Ramos (cell line): ENCODE measurements at regions not wholly inside any gene's neighbourhood (a gene's known extent, or its start where the extent isn't known, plus 50 kb on each side); places are given as distances from the start of the nearest gene placed in this dataset.
"Not testable (repeated sequence)": the region's sequence is repeated elsewhere in the genome, so short reads cannot be mapped to it uniquely, and the experiment has no call there.

Experiments
- in situ Hi-C: fragments of 300-500 bp; cut with MboI; formaldehyde crosslinking; loops from one replicate; pipeline ENCODE4 v1.14.3; 2022; ENCODE audit warnings: low sequenced_read_pairs; ENCODE audit not compliant: unreplicated experiment

DNA sequence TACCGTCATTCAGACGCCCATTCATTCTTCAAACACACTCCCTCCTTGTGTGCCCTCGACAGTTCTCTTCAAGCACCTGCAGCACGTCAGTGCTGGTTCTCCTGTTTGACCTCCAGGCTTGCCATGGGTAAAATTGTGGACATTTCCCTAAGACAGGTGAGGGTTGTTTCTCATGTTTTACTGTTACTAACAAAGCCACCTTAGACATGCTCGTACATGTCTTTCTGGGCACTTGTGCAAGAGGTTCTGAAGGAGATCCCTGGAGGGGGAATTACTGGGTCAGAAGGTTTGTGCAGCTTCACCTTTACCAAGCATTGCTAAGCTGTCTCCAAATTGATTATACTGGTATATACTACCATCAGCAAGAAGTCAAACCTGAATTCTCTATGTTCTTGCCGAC, 189.7 kb upstream of the TMEM45B start:
- in situ Hi-C loops, result no loop called here

DNA sequence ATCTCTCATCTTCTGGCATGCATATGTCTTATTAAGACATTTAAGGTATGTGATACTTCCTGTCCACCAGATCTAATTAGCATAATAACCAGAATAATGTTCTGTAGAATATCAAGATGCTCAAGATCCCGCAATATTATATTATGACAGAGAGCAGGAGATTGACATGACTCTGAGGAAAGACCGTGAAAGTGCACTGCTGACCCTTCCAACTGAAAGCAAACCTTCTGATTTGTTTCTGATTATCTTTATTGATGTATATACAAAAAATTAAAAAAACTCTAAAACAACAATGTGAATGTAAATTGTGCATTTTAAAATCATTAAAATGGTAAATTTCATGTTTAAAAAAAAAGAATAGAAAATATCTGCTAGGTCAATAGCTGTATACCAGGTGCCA, 184.4 kb upstream of the TMEM45B start:
- in situ Hi-C loops, result no loop called here

DNA sequence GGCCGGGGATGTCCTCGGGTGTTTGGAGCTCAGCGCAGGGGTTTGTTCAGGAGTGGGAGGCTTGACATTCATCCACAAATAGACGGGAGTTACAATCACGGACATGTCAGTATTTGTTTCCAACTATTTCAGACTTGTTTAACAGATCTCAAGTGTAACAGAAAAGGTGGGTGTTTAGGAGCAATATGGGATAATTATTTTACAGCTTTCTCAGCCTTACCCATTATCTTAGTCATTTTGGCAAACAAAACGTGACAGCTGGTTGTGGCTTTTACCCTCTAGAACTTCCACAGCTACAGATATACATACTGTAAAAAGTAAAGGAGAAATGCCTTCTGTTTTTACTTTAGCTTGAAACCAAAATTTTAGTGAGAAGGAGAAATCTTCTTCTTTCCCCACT, 178.7 kb upstream of the TMEM45B start:
- in situ Hi-C loops, result no loop called here

DNA sequence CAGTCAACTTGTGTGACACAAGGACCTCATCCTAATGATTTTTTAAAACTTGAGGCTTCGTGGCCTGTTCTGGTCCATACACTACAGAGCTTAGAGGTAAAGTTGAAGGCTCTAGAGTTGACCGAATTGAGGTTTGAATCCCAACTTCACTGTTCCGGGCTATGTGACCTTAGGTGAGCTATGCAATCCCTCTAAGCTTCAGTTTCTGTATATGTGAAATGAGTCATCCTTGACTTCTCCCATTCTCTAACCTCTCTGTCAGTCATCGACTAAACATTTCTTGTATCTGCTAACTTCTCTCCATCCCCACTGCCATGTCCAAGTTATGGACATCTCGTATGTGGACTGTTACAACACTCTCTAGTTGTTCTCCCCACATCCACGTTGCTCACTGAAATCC, 178.2 kb upstream of the TMEM45B start:
- in situ Hi-C loops, result no loop called here

DNA sequence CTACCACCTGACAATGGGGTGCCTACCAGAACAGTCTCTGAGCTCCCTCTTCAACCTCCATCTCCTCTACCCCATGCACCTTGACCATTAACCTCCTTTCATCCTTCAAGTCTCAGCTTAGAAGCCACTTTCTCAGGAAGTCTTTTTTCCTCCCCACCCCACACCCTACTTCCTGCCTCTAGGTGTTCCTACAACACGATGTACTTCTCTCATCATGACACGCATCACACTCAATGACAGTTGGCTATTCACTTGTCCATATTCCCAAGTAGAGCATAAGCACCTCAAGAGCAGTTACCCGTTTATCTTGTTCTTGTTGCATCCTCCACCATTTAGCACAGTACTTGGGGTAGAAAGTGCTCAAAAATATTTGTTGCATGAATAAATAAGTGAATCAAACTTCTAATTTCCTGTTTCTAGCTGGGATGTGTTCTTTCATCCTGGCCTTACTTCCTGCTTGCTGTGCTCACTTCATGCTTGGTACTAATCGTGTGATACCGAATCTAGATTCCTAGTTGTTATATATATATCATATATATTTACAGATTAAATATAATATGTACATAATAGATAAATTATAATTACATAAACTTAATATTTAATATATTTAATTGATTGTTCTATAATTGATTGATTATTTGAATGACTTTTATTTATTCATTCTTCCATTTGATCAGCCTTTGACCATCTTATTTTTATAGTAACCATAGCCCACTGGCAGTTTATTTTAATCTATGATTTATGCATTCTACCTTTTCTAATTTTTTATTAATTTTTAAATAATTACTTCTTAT, 177.5 kb upstream of the TMEM45B start:
- in situ Hi-C loops, result no loop called here

DNA sequence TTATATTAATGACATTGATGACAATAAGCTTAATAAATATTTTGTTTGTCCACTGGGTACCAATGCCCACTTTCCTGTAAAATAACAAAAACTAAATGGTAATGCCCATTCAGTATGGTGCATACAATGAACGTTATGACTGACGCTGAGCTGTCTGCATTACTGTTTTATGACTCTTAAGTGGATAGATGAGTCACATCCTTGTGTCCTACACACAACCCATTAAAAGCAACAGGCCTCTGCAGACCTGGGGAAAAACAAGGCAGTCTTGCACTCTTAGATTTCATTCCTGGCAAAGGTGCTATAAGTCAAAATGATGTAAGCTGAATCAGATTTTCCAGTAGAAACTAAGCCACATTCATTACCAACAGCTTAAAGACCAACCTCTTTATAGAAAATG, 176.3 kb upstream of the TMEM45B start:
- in situ Hi-C loops, result no loop called here

DNA sequence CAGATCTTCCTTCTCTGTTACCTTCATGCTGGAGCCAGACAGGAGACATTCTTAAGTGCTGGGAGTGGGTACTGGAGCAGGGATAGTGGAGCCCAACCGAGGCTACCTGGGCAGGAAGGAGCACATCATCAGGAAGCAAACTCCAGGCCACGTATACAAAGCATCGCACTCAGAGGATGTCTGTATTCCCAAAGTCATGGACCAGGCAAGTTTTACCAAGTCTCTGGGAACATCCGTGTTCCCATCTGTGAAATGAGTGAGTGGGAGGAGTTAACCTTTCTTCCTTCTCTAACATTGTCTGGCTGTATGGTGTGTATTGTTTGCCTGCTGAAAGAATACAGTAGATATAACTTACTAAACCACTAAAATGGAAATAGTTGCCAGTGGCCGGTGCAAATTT, 175.0 kb upstream of the TMEM45B start:
- in situ Hi-C loops, result no loop called here

DNA sequence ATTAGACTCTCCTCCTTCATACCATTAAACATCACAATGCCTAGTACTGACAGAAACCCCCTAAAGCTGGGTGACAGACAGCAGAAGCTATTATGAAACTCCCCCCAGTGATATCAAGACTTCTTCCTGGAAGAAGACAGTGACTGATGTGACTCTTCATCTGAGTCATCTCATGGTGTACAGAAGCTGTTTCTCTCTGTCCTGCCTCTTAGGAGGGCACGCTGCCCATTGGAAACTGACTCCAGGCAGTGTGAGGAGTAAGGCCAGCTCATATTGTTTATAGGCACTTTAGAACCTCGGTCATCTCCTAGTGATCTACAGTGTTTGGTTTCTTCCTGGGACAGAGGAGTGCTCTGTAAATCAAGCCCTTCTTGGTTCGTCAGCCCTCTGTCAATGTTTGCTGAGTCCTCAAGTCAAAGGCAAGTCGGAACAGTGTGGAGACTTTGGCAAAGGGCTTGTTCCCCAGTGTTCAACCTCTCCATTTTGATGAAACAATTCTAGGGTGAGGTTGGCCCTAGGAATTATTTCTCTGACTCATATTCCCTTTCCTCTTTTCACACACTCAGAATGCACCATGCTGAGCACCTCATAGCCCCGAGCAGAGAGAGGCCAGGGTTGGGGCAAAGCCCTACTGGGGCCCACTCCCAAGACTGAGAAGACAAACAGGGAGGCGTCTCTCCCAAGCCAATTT, 172.5 kb upstream of the TMEM45B start:
- in situ Hi-C loops, result no loop called here

DNA sequence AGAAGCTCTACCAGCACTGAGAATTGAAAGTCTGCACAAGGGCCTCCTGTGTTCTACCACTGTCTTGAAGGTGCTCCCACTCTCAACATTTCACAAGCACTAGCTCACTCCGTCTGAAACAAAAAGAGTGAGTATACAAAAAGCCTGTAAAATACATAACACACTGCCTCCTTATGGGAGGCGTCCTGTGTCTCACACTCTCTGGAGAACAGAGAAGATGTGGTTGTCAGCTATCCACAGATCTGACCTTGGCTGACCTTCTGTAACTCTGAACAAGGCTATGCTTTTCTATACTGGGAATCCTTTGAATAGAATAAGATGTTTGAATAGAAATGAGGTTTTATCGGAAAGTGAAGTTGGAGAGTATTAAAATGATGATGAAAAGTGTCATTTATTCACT, 171.3 kb upstream of the TMEM45B start:
- in situ Hi-C loops, result no loop called here

DNA sequence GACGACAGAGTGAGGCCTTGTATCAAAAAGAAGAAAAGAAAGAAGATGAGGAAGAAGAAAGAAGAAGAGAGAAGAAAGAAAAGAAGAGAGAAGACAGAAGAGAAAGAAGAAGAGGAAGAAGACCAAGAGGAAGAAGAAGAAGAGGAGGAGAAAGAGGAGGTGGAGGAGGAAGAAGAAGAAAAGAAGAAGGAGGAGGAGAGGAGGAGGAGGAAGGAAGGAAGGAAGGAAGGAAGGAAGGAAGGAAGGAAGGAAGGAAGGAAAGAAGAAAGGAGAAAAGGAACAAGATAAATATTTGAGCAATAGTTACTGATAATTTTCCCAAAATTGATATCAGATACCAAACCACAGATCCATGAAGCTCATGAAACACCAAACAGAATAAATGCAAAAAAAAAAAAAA, 169.7 kb upstream of the TMEM45B start:
- in situ Hi-C loops, result no loop called here

DNA sequence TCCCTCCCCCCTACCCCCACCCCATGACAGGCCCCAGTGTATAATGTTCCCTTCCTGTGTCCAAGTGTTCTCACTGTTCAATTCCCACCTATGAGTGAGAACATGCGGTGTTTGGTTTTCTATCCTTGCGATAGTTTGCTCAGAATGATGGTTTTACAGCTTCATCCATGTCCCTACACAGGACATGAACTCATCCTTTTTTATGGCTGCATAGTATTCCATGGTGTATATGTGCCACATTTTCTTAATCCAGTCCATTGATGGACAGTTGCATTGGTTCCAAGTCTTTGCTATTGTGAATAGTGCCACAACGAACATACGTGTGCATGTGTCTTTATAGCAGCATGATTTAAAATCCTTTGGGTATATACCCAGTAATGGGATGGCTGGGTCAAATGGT, 165.6 kb upstream of the TMEM45B start:
- in situ Hi-C loops, result not testable (repeated sequence)

DNA sequence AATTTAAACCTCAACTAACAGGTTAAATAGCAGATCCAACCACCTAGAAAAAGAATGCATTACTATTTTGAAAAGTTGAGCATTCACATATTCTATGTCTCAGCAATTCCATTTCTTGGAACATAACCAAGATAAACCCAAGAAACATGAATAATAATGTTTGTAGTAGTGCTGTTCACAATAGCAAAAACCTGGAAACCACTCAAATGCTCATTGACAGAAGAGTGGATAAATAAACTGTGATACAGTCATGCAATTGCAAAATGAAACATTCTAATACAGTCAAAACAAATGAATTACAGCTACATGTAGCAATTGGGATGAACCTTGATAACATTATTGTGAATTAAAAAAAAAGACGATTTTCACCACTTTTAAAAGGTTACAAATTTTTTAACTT, 162.8 kb upstream of the TMEM45B start:
- in situ Hi-C loops, result no loop called here

DNA sequence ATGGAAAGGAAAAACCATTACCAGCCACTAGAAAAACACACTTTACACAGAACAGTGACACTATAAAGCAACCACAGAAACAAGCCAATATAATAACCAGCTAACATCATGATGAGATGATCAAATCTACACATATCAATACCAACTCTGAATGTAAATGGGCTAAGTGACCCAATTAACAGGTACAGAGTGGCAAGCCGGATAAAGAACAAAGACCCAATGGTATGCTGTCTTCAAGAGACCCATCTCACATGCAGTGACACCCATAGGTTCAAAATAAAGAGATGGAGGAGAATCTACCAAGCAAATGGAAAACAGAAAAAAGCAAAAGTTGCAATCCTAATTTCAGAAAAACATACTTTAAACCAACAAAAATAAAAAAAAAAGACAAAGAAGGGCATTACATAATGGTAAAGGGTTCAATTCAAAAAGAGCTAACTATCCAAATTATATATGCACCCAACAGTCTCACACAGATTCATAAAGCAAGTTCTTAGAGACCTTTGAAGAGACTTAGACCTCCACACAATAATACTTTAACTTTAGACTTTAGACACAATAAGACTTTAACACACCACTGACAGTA, 160.3 kb upstream of the TMEM45B start:
- in situ Hi-C loops, result no loop called here

DNA sequence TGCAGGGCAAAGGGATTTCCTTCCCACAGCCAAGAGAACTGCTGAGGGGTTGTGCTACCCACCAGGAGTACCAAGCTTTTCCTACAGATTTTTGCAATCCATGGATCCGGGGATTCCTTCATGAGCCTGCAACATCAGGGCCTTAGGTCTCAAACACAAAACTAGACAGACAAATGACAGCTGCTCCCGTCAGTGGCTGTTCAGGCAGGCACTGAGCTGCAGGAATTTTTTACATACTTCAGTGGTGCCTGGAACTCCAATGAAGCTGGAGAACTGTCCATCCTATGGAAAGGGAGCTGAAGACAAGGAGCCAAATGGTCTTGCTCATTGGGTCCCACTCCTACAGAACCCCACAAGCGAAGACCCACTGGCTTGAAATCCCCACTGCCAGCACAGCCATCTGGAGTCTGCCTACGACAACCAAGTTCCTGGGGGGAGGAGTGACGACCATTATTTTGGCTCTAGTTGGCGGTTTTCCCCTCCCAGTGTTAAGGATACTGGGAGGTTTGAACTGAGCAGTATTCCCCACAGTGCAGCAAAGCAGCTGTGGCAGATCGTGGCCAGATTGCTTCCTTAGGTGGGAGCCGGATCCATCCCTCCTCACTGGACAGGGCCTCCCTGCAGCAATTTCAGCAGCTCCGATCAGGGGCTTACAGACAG, 157.7 kb upstream of the TMEM45B start:
- in situ Hi-C loops, result no loop called here

DNA sequence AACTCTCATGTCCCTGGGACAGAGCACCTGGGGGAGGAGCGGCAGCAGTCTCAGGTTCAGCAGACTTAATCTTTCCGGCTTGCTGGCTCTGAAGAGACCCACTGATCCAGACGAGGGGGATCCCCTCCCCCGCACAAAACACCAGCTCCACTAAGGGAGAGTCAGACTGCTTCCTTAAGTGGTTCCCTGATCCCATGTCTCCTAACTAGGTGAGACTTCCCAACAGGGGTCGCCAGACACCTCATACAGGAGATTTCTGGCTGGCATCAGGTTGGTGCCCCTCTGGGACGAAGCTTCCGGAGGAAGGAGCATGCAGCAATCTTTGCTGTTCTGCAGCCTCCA, 157.2 kb upstream of the TMEM45B start:
- in situ Hi-C loops, result no loop called here

DNA sequence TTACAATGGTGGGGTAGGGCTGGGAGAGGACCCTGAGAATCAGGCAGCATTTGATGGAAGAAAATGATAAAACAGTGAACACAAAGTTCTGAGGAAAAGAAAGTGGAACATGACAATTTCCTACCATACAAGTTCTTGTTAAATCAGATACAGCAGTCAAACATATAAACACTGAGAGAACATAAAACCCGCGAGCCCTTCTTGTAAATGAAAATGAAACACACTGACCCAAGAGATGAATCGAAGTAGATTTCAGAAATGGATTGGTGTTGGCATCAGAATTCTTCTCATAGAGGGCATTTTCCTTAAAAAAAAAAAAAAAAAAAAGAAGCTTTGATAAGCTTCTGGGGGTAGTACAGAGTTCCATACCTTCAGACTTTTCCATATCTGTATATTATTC, 134.7 kb upstream of the TMEM45B start:
- in situ Hi-C loops, result no loop called here

DNA sequence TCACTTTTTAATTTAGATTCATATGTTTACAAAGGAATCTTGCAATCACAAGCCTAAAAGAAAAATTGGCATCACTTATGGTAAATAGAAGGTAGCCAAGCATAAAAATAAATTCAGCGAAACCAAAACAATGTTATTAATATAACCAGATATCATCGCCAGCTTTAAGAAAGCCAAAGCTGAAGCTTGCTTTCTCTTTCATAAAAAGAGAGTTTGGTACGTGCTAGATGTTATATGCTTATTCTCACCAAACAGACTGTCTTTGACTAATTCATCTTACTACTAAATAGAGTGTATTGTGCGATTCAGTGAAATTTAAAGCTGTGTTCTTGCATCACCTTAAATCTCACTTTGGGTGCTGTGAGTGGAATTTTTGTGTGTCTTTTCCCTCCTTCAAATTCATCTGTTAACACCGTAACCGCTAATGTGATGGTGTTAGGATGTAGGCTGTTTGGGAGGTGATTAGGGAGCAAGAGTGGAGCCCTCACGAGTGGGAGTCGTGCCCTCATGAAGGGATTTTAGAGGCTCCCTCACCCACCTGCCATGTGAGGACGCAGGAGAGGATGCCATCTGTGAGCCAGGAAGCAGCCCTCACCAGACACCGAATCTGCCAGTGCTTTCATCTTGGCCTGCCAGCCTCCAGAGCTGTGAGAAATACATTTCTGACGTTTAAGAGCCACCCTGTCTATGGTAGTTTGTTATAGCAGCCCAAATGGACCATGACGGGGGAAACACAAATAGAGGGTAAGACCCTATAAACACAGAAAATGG, 134.1 kb upstream of the TMEM45B start:
- in situ Hi-C loops, result no loop called here

DNA sequence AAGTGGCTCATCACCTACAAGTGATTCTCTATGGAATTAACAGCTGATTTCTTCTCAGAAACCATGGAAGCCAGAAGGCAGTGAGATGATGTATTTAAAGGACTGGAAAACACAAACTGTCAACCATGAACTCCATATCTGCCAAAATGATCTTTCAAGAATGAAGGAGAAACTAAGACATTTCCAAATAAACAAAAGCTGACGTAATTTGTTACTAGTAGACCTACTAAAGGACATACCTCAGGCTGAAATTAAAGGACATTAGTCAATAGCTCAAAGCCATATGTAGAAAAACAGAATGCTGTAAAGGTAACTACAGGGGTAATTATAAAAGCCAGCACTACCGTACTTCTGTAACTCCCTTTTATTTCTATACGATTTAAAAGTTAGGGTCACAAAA, 129.4 kb upstream of the TMEM45B start:
- in situ Hi-C loops, result no loop called here

DNA sequence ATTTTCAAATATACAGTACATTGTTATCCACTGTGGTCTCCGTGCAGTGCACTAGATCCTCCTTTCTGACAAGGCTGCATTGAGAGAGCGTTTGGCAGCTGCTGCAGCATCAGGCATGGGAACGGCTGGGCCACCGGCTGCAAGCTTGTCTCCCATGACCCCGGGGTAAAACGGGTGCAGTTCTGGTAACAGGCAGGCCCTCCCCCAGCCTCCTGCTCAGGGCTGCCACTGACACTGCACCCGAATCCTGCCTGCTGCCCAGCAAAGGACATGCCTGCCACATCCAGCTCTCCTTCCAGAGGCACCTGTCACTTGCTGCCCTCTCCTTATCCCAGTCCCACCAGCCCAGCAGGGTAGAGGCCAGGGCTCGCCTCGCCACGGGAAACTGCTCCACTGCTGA, 124.5 kb upstream of the TMEM45B start:
- in situ Hi-C loops, result no loop called here

DNA sequence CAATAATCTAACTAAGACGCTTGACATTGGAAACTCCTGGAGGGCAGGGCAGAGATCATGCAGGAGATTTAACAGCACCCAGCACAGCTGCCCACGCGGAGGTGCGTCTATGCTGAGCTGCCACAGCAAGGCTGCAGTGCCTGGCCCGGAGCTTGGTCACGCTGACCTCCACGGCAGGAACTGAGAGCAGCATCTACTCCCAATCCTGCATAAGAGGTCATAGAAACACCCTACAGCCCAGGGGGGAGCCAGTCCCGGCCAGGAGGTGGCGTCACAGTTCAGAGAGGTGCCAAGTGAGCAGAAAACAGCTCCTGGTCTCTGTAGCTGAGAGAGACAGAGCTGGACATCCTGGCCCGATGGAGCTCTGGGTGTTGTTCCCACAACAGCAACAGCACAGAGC, 121.1 kb upstream of the TMEM45B start:
- in situ Hi-C loops, result no loop called here

DNA sequence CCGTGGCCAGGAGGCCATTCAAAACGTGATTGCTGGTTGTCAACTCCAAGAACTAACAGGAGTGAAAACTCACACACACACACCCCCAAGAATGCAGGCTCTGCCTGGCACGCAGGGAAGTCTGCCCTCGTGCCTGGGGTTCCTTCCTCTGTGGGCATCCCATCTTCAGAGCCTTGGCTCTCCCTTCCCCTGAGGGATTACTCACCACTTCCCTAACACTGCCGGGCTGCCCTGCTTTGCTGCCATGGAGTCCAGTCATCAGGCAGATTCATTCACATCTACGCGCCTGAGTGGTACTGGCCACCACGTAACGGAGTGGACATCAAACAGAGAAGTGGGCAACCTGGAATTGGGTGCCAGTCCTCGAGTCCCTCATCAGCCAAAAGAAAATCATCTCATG, 120.7 kb upstream of the TMEM45B start:
- in situ Hi-C loops, result no loop called here
